Neutrophil (primary cell): ENCODE measurements at regions not wholly inside any gene's neighbourhood (a gene's known extent, or its start where the extent isn't known, plus 50 kb on each side); places are given as distances from the start of the nearest gene placed in this dataset.

Source experiments
- H3K27ac ChIP-seq: fragments of 200-600 bp; sonication (generic); 2 replicates; pipeline ENCODE4 v1.5.1; 2016; ENCODE audit warnings: mild to moderate bottlenecking, moderate library complexity
- H3K27me3 ChIP-seq: fragments of 200-600 bp; sonication (generic); 2 replicates; pipeline ENCODE4 v1.6.0; 2016; ENCODE audit warnings: mild to moderate bottlenecking
- H3K36me3 ChIP-seq: fragments of 200-600 bp; sonication (generic); 2 replicates; pipeline ENCODE4 v1.5.1; 2017
- H3K4me1 ChIP-seq, 2 experiments: fragments of 200-600 bp in 1 of 2; sonication (generic) in 1 of 2; 1 replicate in 1 of 2; 2 replicates in 1 of 2; pipeline versions ENCODE4 v1.5.1 to v1.6.1; 2013 to 2016; ENCODE audit warnings: low read depth in 1 of 2, low read length in 1 of 2, mild to moderate bottlenecking in 1 of 2, moderate library complexity in 1 of 2; ENCODE audit not compliant: control insufficient read depth in 1 of 2, insufficient read depth in 1 of 2
- H3K4me3 ChIP-seq, 2 experiments: fragments of 200-600 bp in 1 of 2; sonication (generic) in 1 of 2; 1 replicate in 1 of 2; 2 replicates in 1 of 2; pipeline ENCODE4 v1.5.1; 2013 to 2016; ENCODE audit warnings: low read depth in 1 of 2, low read length in 1 of 2, mild to moderate bottlenecking in 1 of 2, moderate library complexity in 1 of 2
- H3K9me3 ChIP-seq: fragments of 200-600 bp; sonication (generic); 2 replicates; pipeline ENCODE4 v1.5.1; 2016
- CTCF ChIP-seq: fragments of 200-600 bp; sonication (generic); IDR thresholded peaks from 2 replicates; pipeline ENCODE4 v1.5.1; 2016; ENCODE audit warnings: antibody characterized with exemption

DNA sequence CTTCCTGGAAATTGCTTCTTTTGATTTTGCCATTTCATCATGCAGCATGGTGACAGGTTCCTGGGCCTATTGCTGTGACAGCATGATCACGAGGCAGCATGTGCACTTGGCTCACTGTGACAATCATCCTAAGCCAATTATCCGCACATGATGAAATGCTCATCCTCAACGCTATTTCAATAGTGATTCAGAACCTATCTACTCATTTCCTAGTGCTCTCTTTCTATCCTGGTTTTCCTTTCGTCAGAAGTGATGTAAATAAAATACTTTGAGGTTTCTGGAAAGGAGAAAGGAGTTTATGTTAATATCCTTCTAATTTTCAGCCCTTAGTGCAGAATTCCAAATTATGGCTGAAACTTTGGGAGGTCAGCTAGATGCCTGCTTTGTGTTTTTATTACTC is 110.6 kb upstream of the ADAMTS5 start:
- H3K4me3 ChIP-seq = no peak overlapping the region
- no peaks in the 10 kb centered on the region for H3K36me3 ChIP-seq
- no peaks in the 10 kb centered on the region for H3K9me3 ChIP-seq
- TF ChIP-seq CTCF = no peak
- no peaks in the 10 kb centered on the region for H3K4me1 ChIP-seq
- H3K27ac ChIP-seq = no peak overlapping the region
- H3K27me3 ChIP-seq = no peaks in the 10 kb centered on the region

DNA sequence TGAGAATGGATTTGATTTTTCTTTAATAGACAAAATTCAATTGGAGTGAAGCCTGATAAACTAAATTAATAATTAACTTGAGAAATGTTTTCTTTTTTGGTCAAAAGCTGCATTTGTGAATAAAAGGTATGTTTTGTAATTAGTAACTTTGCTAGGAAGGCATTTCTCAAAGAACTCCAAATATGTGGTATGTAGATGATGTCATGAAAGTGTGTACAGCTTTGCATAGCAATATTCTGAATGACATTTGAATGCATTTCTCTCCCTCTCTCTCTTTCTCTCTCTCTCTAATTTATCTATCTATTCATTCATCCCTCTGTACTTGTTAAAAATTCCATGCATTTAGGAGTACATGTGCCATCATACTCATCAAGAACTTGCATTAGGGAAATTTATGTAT is 109.1 kb upstream of the ADAMTS5 start:
- no peaks in the 10 kb centered on the region for H3K36me3 ChIP-seq
- no peaks in the 10 kb centered on the region for H3K9me3 ChIP-seq
- no peaks in the 10 kb centered on the region for H3K4me1 ChIP-seq
- H3K27ac ChIP-seq = no peak overlapping the region
- TF ChIP-seq CTCF = no peak
- no peaks in the 10 kb centered on the region for H3K27me3 ChIP-seq
- no peak overlapping the region for H3K4me3 ChIP-seq

GRCh38 chr21:27070861-27071670 is 104.2 kb upstream of the ADAMTS5 start:
- Histone ChIP-seq H3K27ac (no peak overlapping the region), H3K27me3 (no peaks in the 10 kb centered on the region), H3K36me3 (no peaks in the 10 kb centered on the region), H3K4me1 (no peaks in the 10 kb centered on the region), H3K9me3 (no peaks in the 10 kb centered on the region), H3K4me3 (no peak overlapping the region)
- no peak for TF ChIP-seq CTCF

DNA sequence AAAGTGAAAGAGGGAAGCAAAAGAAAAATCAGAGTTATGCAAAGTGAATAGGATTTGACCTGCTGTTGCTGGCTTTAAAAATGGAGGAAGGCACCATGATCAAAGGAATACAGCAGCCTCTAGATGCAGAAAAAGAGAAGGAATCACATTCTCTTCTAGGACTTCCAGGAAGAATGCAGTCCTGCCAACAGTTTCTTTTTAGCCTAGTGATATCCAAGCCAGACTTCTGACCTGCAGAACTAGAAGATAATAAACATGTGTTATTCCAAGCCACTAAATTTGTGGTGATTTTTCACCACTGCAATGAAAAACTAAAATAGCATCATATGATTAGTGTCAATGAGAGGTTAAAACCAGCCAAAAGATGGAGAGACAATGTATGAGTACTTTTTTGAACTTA is 101.9 kb upstream of the ADAMTS5 start:
- no peaks in the 10 kb centered on the region for H3K36me3 ChIP-seq
- no peak overlapping the region for H3K4me3 ChIP-seq
- H3K4me1 ChIP-seq = no peaks in the 10 kb centered on the region
- no peaks in the 10 kb centered on the region for H3K9me3 ChIP-seq
- H3K27ac ChIP-seq = no peak overlapping the region
- no peaks in the 10 kb centered on the region for H3K27me3 ChIP-seq
- no peak for TF ChIP-seq CTCF

DNA sequence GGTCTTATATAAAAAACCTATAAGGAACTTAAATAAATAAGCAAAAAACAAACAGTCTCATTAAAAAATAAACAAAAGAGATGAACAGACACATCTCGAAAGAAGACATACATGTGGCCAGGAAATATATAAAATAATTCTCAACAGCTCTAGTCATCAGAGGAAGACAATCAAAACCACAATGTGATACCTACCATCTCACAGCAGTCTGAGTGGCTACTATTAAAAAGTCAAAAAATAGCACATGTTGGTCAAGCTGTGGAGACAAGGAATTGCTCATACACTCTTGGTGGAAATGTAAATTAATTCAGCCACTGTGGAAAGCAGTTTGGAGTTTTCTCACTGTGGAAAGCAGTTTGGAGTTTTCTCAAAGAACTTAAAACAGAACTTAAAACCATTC is 100.3 kb upstream of the ADAMTS5 start:
- Histone ChIP-seq H3K4me3 (no peak overlapping the region), H3K36me3 (no peaks in the 10 kb centered on the region), H3K9me3 (no peaks in the 10 kb centered on the region), H3K27me3 (no peaks in the 10 kb centered on the region), H3K27ac (no peak overlapping the region), H3K4me1 (no peaks in the 10 kb centered on the region)
- no peak for TF ChIP-seq CTCF
